ENCODE measurements at regions not wholly inside any gene's neighbourhood (a gene's known extent, or its start where the extent isn't known, plus 50 kb on each side); places are given as distances from the start of the nearest gene placed in this dataset.

DNA sequence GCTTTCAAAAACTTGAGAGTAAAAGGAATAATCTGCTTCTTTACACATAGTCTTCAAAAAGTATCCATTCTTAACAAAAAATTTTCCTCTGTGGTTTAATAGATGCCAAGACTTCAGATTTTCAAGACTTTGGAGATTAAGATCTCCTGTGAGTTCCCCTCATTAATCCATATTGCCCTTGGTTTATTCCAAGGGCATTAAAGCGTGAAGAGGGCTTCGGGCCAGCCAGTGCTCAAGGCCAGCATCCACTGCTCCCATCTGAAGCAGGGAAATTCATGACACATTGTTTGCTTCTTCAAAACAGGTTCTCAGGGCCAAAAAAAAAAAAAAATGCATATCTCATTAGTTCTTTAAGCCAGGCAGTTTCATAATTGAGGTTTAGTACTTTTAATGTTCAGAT lies 137.3 kb upstream of the RHOBTB1 start:
- no peak overlapping the region for H2AFZ ChIP-seq (ENCODE audit: low read length)

DNA sequence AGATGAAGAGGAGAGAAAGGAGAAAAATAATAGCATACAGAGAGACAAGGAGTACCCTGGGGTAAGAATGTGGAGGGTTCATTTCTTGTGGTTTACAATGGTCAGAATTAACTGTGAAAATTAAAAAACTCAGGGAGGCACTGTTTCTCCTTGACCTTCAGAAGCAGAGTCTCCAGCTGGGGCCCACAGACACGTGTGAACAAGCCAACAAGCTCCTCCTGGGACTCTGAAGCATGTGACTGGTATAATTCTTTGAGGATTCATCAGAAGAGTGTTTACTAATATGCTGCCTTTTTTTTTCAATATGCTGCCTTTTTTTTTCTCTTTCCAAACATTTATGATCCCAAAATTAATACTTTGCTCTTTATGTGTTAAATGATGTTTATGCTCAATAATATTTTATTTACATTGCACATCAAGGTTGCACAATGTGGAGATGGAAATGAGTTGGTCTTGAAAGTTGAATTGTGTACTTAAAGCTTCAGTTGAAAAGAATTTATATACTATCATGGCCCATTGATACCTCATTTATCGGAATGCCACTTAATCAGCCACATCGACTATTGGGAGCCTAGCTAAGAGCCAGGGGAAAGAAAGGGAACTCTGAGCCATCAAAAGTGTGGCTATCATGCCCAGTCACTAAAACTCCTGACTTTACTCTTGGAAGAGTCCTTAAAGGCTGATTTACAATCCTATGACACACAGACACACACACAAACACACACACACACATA lies 134.7 kb upstream of the RHOBTB1 start:
- Histone ChIP-seq H3K9me3 (ENCODE audit: control insufficient read depth, insufficient read depth, low read depth, low read length) (no peaks in the 10 kb centered on the region), H2AFZ (ENCODE audit: low read length) (no peak overlapping the region)
- DNase-seq (ENCODE audit: low read depth in 2 of 2), result peak; percentile 13 to 31

More for the DNA sequence above, 137.3 kb upstream of the RHOBTB1 start:
- H3K9me3 ChIP-seq (ENCODE audit: control insufficient read depth, insufficient read depth, low read depth, low read length), result no peaks in the 10 kb centered on the region
- no peaks in the 10 kb centered on the region for H4K20me1 ChIP-seq (ENCODE audit: control insufficient read depth, extremely low read depth, insufficient read depth, low read length)
- no peak overlapping the region for H3K27ac ChIP-seq (ENCODE audit: insufficient read depth, low read length)
- H3K4me1 ChIP-seq (ENCODE audit: control insufficient read depth, extremely low read depth, insufficient read depth, low read length), result no peaks in the 10 kb centered on the region
- DNase-seq (ENCODE audit: low read depth in 2 of 2), result peak in 1 of 2 donors; percentile 90
- no peak overlapping the region for H3K4me3 ChIP-seq (replicated peaks in 1 of 4; ENCODE audit: control extremely low read depth in 1 of 4, insufficient read depth in 1 of 4, low read depth in 3 of 4, low read length in 4 of 4)
- H3K4me2 ChIP-seq (ENCODE audit: extremely low read depth, insufficient read depth, low read length), result no peak overlapping the region
- TF ChIP-seq EZH2 (IDR thresholded peaks at IDR 0.05; ENCODE audit: low read length, missing control alignments), result no peak
- TF ChIP-seq, protein P1, sequence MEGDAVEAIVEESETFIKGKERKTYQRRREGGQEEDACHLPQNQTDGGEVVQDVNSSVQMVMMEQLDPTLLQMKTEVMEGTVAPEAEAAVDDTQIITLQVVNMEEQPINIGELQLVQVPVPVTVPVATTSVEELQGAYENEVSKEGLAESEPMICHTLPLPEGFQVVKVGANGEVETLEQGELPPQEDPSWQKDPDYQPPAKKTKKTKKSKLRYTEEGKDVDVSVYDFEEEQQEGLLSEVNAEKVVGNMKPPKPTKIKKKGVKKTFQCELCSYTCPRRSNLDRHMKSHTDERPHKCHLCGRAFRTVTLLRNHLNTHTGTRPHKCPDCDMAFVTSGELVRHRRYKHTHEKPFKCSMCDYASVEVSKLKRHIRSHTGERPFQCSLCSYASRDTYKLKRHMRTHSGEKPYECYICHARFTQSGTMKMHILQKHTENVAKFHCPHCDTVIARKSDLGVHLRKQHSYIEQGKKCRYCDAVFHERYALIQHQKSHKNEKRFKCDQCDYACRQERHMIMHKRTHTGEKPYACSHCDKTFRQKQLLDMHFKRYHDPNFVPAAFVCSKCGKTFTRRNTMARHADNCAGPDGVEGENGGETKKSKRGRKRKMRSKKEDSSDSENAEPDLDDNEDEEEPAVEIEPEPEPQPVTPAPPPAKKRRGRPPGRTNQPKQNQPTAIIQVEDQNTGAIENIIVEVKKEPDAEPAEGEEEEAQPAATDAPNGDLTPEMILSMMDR (conservative IDR thresholded peaks at IDR 0.05 in 1 of 2, IDR thresholded peaks at IDR 0.05 in 1 of 2; ENCODE audit: low read depth in 1 of 2, low read length in 2 of 2), result no peak
- no peak overlapping the region for H3K9ac ChIP-seq (ENCODE audit: insufficient read depth, low read length)
- H3K79me2 ChIP-seq (ENCODE audit: control insufficient read depth, insufficient read depth, low read length), result no peaks in the 10 kb centered on the region
- no peaks in the 10 kb centered on the region for H3K27me3 ChIP-seq (ENCODE audit: control insufficient read depth, insufficient read depth, low read length)
- H3K36me3 ChIP-seq (ENCODE audit: control insufficient read depth, insufficient read depth, low read length), result no peaks in the 10 kb centered on the region

DNA sequence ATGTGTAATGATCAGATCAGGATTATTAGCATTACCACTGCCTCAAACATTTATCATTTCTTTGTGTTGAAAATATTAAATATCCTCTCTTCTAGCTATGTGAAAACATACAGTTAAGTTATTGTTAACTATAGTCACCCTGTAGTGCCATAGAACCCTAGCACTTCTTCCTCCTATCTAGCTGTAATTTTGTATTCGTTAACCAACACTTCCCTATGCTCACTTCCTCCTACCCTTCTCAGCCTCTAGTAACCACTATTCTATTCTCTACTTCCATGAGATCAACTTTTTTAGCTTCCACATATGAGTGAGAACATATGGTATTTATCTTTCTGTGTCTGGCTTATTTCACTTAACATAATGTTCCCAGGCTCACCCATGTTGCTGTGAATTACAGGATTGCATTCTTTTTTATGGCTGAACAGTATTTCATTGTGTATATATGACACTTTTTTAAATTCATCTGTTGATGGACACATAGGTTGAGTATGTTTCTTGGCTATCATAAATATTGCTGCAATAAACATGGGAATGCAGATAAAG lies 132.7 kb upstream of the RHOBTB1 start:
- TF ChIP-seq, protein P1 (conservative IDR thresholded peaks at IDR 0.05 in 1 of 2, IDR thresholded peaks at IDR 0.05 in 1 of 2; ENCODE audit: low read depth in 1 of 2, low read length in 2 of 2), result no peak
- TF ChIP-seq EZH2 (IDR thresholded peaks at IDR 0.05; ENCODE audit: low read length, missing control alignments), result no peak
- Histone ChIP-seq H3K27ac (ENCODE audit: insufficient read depth, low read length) (no peak overlapping the region), H3K9ac (ENCODE audit: insufficient read depth, low read length) (no peak overlapping the region), H3K4me3 (replicated peaks in 1 of 4; ENCODE audit: control extremely low read depth in 1 of 4, insufficient read depth in 1 of 4, low read depth in 3 of 4, low read length in 4 of 4) (no peak overlapping the region), H3K9me3 (ENCODE audit: control insufficient read depth, insufficient read depth, low read depth, low read length) (no peaks in the 10 kb centered on the region), H3K79me2 (ENCODE audit: control insufficient read depth, insufficient read depth, low read length) (no peaks in the 10 kb centered on the region), H3K36me3 (ENCODE audit: control insufficient read depth, insufficient read depth, low read length) (no peaks in the 10 kb centered on the region), H2AFZ (ENCODE audit: low read length) (no peak overlapping the region), H3K4me2 (ENCODE audit: extremely low read depth, insufficient read depth, low read length) (no peak overlapping the region), H4K20me1 (ENCODE audit: control insufficient read depth, extremely low read depth, insufficient read depth, low read length) (no peaks in the 10 kb centered on the region), H3K4me1 (ENCODE audit: control insufficient read depth, extremely low read depth, insufficient read depth, low read length) (no peaks in the 10 kb centered on the region), H3K27me3 (ENCODE audit: control insufficient read depth, insufficient read depth, low read length) (no peaks in the 10 kb centered on the region)
- DNase-seq (ENCODE audit: low read depth in 2 of 2), result peak in 1 of 2 donors; percentile 9

More for the DNA sequence above, 134.7 kb upstream of the RHOBTB1 start:
- Histone ChIP-seq H3K4me1 (ENCODE audit: control insufficient read depth, extremely low read depth, insufficient read depth, low read length) (no peaks in the 10 kb centered on the region), H4K20me1 (ENCODE audit: control insufficient read depth, extremely low read depth, insufficient read depth, low read length) (no peaks in the 10 kb centered on the region), H3K4me3 (replicated peaks in 1 of 4; ENCODE audit: control extremely low read depth in 1 of 4, insufficient read depth in 1 of 4, low read depth in 3 of 4, low read length in 4 of 4) (no peak overlapping the region), H3K27me3 (ENCODE audit: control insufficient read depth, insufficient read depth, low read length) (no peaks in the 10 kb centered on the region), H3K9ac (ENCODE audit: insufficient read depth, low read length) (no peak overlapping the region), H3K79me2 (ENCODE audit: control insufficient read depth, insufficient read depth, low read length) (no peaks in the 10 kb centered on the region), H3K4me2 (ENCODE audit: extremely low read depth, insufficient read depth, low read length) (no peak overlapping the region), H3K27ac (ENCODE audit: insufficient read depth, low read length) (no peak overlapping the region), H3K36me3 (ENCODE audit: control insufficient read depth, insufficient read depth, low read length) (no peaks in the 10 kb centered on the region)
- TF ChIP-seq, protein P1 (conservative IDR thresholded peaks at IDR 0.05 in 1 of 2, IDR thresholded peaks at IDR 0.05 in 1 of 2; ENCODE audit: low read depth in 1 of 2, low read length in 2 of 2), result no peak
- no peak for TF ChIP-seq EZH2 (IDR thresholded peaks at IDR 0.05; ENCODE audit: low read length, missing control alignments)

All from fibroblast of lung (primary cell).